ENCODE measurements at regions not wholly inside any gene's neighbourhood (a gene's known extent, or its start where the extent isn't known, plus 50 kb on each side); places are given as distances from the start of the nearest gene placed in this dataset.
"Not testable (repeated sequence)": the region's sequence is repeated elsewhere in the genome, so short reads cannot be mapped to it uniquely, and the experiment has no call there.

DNA sequence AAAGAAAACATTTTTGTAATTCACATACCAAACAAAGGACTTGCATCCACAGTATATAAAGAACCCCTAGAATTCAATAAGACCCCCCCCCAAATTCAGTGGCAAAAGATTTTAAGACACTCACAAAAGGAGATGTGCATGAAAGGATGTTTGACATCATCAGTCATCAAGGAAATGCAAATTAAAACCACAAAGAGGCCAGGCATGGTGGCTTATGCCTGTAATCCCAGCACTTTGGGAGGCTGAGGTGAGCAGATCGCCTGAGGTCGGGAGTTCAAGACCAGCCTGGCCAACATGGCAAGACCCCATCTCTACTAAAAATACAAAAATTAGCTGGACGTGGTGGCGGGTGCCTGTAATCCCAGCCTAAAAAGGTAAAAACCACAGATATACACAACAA lies 61.3 kb downstream of the AIPL1 start:
- DNase-seq = not testable (repeated sequence)

DNA sequence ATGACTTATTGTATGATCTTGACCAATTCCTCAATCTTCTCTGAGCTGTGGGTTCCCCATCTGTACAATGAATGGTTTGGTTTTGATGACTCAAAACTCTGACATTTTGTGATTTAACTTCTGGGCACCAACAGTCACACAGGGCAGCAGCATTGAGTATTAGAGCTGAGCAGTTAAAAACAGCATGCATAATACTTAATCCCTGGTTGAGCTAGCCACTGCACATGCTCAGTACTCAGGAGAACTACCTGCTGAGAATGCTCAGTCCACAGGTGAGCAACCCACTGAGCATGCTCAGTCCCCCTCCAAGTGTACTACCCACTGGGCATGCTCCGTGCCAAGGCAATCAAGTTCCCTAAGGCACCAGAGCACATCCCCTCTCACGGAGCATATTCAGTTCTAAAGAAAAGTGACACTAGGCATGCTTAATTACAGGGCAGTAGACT lies 68.7 kb downstream of the AIPL1 start:
- DNase-seq = no peak

DNA sequence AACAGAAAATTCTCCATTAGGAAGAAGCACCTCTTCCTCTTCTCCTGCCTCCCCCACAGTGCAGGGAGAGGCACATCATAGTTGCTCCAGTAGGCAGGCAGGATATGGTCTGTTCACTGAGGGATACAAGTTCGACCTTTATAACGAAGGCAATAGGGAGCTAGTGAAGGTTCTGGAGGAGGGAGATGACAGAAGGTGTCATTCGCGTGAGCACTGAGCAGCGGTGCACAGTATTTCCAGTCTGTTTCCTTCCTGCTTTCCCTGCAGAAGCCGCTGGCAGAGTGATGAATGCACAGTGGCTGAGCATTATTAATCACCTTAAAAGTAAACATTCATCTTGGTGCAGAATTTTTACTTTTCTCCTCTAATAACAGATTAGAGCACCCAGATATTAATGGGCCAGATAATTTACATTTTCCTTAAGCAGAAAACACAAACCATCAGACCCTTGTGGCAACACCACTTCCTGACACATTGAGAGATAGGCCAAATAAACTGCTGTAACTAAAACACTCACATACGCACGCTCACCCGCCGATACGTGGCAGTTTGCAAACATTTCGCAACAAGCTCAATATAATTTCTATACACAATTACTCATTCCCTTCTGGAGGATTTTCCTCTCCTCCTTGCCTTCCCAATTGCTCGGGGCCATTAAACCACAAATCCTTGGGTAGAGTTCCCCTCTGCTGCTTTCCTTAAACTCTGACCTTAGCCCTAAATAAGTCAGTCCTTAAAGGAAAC lies 69.5 kb downstream of the AIPL1 start:
- no peak for DNase-seq

DNA sequence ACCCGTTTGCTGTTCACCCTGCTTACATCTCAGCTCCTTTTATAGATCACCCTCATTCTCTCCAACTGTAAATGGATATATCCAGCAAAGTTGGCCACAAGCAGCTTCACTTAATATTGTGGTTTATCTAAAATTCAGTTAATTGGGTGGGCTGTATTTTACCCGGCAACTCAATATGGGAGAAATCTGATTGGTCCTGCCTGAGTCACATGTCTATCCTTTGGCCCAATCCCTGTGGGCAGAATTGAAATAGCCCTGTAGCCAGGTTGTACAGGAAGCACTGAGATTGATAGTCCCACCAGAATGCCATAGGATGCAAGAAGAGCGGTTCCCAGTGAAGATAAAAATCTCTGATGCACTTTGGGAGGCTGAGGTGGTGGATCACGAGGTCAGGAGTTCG lies 73.2 kb downstream of the AIPL1 start:
- DNase-seq = no peak

DNA sequence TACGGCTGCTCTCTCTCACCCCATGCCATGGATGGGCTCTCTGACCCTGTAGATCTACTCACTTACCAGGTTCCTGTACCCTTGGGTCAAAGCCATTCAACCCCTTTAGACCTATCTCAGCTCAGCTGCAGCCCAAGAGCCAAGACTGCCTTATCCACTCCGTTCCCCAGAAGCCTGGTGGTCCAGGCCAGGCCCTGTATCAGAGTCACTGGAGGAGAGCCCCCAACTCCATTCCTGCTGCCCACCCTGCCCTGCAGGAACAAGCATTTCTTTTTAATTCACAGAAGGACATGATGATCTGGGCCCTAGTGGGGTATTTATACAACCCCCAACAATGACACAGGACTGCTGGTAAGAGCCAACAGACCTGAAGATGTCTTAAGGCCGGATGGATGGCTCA lies 76.8 kb downstream of the AIPL1 start:
- no peak for DNase-seq

DNA sequence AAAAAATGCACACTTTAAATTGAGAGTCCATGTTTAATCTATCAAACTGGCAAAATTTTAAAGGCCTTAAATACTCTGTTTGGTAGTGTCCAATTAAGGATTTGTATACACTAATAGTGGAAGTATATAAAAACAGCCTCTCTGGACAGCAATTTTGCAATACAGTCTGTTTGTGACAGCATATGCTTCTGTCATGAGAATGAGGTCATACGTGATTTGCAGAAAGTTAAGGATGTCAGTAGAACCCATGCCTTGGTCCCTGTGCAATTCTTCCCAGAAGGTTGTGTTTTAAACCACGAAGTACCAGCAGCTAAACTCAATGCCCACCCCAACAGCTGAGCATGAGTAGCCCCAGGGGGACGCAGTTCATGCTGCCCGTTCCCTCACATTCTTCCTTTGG lies 78.4 kb downstream of the AIPL1 start:
- DNase-seq = no peak

DNA sequence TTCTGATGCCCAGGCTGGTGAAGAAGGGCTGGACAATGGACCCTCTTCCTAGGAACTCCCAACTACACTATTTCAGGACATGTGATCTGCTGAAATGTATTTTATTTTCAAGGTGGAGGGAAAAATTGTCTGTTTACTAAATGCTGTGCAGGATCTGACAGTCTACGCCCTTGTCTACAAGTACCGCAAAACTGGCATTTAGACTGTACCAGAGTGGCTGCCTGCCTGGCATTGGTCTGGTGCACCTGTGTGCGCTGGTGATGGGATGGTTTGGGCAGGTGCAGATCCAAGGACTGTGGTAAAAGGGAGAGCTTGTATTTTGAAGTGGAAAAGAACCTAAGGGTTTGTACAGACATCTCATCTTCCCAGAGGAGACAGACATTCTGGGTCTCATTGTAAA lies 79.7 kb downstream of the AIPL1 start:
- DNase-seq = peak; percentile 66

DNA sequence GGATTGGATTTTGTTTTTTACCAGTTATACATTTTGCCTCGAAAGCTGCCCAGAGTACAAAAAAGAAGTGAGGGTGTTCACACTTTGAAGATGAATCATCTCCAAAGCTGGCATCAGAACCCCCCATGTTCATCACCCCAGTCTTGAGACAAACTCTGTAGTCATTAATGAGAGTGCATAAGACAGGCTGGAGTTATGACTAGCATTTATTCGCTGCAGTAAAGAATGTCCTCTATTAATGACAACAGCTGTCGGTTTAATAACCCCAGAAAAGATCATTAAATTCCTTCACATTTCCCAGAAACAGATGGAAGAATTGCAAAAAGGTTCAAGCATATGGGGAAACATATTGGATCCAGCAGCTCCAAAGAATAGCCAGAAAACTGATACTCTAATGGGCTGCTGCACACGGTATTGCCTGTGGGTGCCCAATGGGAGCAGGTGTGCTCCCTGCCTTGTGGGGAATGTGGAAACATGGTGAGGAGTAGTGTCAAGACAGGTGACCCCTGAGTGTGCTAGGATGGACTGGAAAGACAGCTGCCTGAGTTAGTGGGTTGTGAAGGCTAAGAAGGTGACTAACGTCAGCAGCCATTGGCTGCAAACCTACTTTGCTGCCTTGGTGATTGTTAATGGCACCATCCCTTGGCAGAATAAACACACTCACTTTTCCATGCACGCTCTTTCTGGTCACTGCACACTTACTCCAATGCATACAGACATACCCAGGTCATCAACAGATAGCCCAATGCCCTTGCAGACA lies 81.9 kb downstream of the AIPL1 start:
- no peak for DNase-seq

DNA sequence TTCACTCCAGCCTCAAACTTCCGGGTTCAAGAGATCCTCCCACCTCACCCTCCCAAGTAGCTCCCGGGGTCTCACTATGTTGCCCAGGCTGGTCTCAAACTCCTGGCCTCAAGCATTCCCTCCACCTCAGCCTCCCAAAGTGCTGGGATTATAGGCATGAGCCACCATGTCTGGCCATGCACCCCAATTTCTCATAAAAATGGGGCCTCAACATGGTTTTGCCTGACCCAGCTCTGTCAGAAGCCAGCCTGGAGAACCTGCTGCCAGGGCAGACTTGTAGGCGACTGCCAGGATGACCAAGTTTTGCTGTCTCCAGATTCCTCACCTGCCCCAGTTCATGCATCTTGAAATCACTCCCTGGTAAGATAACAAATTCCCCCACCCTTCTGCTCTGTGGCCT lies 82.9 kb downstream of the AIPL1 start:
- no peak for DNase-seq

DNA sequence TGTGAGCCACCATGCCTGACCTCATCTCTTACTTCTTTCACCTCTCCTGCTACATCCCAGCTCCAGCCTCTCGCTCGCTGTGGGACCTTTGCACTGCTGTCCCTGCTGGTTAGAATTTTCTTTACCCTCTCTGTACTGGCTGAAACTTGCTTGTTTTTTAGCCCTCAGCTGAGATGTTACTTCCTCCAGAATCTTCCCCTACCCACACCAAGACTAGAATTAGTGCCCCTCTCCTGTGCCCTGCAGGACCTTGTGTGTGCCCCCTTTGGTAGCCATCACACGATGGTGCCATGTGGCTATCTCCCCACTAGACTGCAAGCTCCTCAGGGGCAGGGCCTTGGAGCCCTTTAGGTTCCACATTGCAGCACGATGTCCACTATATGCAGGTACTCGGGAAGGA lies 84.1 kb downstream of the AIPL1 start:
- no peak for DNase-seq

DNA sequence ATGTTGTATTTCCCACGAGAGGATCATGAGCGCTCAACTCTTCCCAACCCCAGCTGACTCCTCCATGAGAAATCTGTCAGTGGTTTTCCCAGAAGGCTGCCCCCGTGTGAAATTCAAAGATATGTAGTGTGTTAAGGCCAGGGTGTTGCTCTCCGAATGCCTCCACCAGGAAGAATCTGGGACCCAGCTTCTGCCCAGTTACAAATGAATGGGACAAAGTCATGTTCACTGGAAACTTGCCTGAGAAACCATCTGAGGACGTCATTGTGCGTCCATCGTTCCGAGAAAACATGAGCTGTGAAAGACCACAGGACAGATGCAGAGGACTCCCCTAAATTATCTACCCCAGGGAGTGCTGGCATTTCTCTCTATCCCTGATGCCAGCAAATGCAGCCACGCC lies 86.0 kb downstream of the AIPL1 start:
- DNase-seq = no peak

DNA sequence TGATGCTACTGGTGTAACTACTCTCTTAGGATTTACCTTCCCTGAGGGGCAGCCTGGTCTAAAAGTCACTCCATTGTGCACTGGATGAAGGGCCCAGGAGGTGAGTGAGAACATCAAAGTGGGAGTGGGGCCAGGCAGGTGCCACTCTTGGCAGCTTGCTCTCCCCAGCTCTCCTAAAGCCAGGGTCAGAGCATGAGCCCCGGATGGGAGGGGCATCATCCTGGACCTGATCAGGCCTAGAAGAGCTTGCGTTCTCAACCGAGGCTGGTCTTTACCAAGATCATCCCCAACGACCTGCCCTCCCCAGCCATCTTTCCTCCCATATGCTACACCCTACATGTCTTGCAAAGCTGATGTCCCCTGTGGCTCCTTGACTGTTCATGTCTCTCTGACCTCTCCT lies 87.1 kb downstream of the AIPL1 start:
- no peak for DNase-seq

DNA sequence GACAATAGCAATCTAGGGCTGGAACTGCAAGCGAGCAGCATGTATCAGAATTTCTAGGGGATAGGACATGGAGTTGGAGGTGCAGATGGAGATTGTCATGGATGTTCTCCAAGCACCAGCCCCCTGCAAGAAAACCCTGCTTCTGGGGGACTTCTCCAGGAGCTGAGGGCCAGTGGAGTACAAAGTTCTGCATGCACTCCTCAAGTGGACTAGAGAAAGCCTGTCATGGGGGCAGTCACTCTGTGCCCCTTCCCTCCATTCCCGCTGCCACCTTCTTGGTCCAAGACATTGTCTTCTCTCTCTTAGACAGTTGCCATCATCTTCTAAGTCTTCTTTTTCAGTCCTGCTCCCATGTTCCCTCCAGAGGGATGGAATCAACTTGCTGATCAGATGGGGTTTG lies 87.9 kb downstream of the AIPL1 start:
- DNase-seq = no peak

DNA sequence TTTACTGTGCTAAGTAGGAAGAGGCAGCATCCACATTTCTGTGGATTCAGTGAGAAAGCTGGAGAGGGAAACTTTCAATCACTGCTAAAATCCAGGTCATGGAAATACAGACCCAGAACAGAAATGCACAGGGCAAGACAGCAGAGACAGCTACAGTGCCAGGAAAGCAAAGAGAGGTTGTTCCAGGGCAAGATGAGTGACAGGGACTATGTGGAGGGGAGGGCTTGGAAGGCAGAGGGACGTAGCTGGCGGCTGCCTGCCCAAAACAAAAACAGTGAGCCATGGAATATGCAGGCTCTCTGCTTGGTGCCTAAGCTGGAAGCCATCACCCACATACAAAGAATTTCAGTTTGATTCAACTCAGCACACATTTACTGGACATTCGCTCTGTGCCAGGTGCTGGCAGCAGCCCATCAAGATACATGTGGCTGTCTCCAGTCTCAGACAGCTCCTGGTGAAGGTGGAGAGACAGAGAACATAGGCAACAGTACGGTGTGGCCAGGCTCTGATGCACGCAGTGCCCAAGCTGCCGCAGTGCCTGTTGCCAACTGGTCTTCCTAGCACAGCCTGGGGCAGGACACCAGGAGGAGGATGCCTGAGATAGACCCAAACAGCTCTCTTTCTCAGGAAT lies 88.7 kb downstream of the AIPL1 start:
- no peak for DNase-seq

DNA sequence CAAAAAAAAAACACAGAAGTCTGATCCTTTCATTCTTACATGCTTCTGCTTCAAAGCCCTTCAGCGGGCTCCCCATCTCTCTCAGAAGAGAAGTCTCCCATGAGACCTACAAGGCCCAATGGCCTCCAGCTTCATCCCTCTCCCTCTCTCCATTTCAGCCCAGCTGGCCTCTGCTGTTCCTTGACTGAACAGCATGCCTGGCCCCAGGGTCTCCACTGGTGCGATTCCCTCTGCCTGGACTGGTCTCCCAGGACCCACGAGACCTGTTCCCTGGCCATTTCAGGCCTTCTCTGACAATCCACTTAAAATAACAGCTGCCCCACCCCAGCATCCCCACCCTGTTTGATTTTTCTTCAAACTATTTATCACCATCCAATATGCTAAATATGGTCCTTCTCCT lies 91.2 kb downstream of the AIPL1 start:
- DNase-seq = no peak

DNA sequence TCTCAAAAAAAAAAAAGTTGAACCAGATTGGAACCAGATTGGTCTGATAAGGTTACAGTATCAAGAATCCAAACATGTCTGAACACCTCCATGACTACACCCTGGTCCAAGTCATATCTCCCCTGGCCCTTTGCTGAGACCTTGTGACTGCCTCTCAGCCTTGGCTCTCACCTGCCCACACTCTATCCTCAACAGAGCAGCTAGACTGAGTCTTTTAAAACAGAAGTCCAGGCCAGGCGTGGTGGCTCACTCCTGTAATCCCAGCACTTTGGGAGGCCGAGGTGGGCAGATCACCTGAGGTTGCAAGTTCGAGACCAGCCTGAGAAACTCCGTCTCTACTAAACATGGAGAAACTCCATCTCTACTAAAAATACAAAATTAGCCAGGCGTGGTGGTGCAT lies 91.7 kb downstream of the AIPL1 start:
- no peak for DNase-seq

DNA sequence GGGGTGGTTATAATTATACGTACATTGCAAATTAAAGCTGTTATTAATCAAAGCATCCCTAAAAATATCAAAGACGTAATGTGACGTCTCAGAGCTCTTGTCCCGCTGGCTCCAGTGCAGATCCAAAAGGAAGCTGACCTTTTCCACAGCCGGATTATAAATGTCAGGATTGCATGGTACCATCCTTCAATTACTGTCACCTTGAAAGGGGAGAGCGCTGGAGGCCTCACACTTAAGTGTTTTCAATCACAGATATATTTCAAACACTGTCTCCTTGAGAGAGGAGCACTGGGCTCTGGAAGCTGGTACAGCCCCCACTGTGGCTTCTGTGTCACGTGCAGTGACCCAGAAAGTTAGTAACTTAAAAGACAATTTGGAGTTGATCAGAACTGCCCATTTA lies 94.2 kb downstream of the AIPL1 start:
- DNase-seq = no peak

DNA sequence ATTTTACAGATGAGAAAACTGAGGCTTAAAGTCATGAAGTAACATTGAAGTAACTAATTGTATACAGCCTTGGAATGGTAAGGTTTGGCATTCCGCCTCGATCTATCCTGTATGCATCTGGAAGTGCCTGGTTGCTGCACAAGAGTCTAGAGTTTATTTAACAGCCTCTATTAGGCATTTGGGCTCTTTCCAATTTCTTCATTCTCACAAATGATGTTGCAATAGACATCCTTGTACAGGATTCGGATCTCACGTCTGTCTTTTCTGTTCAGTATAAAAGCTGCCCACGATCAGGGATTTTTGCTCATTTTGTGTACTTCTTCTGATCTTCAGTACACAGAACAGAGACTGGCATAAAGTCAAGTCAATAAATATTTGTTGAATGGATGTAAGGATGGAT lies 100.5 kb downstream of the AIPL1 start:
- DNase-seq = no peak

DNA sequence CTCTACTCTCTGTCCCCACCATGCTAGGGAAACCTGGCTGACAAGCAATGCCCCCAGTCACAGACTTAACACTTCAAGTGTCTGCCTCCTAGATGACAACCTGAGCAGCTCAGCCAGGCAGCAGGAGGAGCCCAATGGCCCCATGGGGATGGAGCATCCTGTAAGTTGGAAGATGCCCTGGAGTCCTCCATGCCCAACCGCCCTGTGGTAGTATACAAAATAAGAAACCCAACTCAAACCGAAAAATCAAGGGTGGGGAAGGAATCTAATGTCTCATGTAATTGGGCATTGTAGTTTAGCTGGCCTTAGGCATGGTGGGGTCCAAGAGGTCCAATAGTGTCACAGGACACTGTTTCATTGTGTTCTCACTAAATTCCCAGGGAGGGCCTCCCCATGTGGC lies 104.0 kb downstream of the AIPL1 start:
- no peak for DNase-seq

DNA sequence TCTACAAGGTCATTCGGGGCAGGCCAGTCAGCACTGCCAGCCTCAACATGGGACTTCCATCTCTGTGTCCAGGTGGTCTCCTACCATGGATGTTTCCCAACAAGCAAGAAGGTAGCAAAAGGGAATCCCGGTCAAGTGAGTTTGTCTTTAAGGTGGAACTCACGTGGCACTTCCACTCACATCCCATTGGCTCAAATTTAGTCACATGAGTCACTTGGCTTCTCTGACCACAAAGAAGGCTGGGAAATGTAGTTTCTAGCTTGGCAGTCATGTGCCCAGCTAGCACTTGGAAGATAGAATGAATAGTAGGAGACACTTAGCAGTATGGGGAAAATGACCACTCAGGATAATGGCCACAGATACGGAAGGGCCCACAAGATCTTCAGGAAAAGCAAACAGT lies 106.6 kb downstream of the AIPL1 start:
- no peak for DNase-seq

DNA sequence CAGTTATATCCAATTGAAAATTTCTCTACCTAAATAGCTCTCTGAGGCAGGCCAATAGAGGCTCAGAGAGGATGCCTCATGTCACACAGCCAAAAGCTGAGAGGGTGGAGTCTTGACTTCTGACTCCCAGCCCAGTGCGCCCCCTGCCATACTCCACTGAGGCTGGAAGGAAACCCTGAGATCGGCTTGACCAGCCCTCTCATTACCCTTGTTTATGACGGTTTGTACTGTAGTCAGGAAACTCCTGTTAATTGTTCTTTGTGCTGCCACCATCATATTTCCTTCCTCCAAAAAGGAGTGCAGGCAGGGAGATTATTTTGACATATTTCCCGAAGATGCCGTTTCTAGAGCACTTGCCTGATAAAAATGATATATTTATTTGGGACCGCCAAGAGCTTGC lies 107.9 kb downstream of the AIPL1 start:
- no peak for DNase-seq

DNA sequence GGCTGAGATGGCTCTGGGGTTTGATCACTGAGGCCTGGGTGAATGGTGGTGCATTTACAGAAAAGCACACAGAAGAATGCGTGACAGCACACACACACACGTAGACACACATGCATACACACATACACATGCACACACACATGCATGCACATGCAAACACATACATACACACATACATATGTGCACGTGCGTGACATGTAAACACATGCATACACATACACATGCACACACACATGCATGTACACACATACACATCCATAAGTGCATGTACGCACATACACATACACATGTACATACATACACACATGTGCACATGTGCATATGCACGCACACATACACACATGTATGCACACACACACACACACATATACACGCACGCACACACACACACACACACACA lies 108.4 kb downstream of the AIPL1 start:
- DNase-seq = no peak

DNA sequence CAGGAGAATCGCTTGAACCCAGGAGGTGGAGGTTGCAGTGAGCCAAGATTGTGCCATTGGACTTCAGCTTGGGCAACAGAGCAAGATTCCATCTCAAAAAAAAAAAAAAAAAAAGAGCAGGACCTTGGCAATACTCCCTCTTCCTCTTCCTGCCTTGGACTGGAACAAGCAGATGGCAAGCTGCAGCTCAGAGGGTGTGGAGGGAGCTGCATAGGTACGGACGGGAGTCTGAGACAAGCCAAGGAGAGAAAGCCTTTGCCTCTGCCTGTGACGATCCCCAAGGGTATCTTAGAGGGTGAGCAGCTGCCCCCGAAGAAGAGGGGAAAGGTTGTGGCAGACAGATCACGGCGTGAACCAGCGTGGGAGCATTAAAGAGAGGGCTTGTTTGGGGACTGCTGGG lies 109.2 kb downstream of the AIPL1 start:
- no peak for DNase-seq

DNA sequence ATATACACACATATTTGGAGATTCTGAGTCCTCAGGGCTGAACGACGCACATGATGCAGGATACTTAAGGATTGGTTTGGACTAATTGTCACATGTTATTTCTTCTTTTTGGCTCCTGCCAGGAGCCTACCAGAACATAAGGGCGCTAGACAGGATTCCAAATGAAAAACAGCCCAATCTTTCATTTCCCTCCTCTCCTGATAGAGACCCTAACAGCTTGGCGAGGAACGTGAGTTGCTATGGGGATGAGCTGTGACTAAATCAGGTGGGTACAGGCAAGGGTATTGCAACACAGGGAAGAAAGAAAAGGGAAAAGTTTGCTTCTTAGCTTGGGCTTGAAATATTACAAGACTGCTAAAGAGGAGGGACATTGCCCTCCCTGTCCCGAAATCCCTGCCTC lies 109.9 kb downstream of the AIPL1 start:
- DNase-seq = no peak
